ENCODE measurements at regions not wholly inside any gene's neighbourhood (a gene's known extent, or its start where the extent isn't known, plus 50 kb on each side); places are given as distances from the start of the nearest gene placed in this dataset.

DNA sequence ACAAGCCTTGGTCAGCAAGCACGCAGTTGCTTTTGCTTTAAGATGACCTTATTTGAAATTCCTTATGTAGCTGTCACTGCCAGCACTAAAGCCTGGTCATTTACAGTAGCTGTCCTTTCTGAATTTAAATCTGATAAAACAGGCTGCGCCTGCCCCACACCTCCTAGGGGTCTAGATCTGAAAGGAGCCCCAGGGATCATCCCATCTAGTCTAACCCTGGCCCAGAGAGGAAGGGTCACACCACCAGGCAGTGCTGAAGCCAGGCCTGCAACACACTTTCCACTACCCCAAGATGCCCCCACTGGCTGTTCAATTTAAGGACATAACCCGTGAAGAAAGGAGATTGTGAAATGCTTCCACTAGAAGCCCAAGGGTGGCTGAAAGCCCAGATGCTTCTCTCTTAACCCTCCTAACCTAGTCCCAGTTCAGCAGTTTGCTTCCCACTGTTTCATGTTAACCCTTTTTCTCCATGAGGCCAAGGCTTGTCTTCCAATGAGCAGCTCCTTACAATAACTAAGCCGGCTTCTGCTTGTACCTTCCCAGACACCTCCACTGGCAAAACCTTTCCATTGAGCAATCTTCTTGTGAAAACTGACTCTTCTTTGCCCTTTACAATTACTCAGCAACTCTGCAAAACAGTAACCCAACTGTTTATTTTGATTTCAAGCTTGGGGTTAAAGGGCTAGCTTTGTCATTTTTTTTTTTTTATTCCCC lies 198.9 kb upstream of the LPP start:
- no peak for DNase-seq (ENCODE audit: low spot score)

GRCh38 chr3:187955587-187955952 lies 198.4 kb upstream of the LPP start:
- no peak for DNase-seq (ENCODE audit: low spot score)

GRCh38 chr3:187957165-187957581 lies 196.8 kb upstream of the LPP start:
- DNase-seq (ENCODE audit: low spot score), result no peak

- DNase-seq (ENCODE audit: low spot score), result no peak
Observed at GRCh38 chr3:187957582-187957981, 196.4 kb upstream of the LPP start.

GRCh38 chr3:187958432-187959003 lies 195.4 kb upstream of the LPP start:
- no peak for DNase-seq (ENCODE audit: low spot score)

DNA sequence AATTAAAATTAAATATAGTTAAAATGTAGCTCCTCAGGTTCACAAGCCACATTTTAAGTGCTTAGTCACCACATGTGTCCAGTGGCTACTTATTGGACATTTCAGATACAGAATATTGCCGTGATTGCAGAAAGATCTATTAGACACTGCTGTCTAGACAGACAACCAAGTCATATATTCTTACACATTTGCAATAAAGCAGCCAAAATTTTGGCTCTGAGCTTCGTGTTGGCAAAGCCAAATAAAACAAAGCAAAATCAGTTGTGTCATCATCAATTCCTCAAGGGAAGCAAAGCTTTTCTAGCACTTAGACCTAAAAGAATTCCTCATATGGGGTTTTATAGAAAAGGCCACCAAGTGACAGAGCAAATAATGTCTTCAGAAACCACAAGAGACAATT lies 193.1 kb upstream of the LPP start:
- no peak for DNase-seq (ENCODE audit: low spot score)

GRCh38 chr3:187961366-187961765 lies 192.6 kb upstream of the LPP start:
- no peak for DNase-seq (ENCODE audit: low spot score)

DNA sequence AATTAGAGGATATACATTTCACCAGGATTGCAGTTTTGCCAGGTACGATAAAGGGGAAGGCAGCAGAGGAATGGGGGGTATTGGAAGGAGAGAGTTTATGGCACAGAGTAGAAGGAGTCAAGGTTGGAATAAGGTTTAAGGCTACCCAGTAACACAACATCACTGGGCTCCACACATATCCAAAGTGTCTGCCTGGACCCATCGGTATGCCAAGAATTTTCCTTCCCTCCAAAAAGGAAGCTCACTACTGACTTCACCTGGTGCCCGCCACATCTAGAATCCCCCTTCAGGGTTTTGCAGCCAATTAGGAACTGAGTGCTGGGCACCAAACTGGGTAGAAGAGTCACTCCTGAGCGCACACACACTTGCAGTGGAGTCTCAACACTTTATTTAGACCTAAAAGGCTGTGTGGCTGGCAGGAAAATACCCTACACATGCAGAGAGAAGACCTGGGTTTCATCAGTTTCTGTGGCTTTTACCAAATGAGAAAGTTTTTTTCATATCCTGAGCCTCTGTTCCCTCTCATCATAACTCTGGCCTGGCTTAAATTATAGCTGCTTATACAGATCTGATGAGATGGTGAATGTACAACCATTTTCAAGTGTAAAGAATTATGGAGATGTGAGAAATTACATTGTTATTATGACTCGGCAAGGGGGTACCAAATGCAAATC lies 190.8 kb upstream of the LPP start:
- DNase-seq (ENCODE audit: low spot score), result no peak

DNA sequence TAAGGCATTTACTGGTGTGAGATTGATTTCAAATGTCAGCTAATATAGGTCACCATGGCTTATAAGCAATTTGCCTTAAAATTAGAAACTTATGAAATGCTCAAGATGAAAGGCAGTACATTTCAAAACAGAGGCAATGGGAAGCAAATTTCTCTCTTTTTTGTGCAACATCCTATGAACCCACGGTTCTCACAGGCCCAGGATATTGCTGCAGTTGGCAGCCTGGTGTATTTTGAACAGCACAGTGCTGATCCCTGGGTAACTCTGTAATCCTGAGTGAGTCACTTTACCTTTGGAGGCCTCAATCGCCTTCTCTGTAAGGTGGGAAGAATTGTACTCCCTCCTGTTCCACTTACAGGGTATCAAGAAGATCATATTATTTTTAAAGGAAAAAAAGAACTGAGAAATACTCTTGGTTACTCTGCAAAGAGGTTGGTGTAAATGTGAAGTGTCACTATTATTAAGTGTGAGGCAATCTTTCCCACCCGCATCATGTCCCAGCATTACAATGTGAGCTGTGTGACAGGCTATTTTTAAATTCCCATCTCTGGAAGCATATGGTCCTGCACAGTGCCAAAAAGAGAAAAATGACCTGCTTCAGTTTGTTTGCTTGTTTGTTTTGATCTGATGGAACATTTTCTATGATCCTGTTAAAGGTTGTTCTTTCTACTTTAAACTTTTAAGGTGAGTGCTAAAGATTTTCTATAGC lies 190.1 kb upstream of the LPP start:
- DNase-seq (ENCODE audit: low spot score), result no peak

DNA sequence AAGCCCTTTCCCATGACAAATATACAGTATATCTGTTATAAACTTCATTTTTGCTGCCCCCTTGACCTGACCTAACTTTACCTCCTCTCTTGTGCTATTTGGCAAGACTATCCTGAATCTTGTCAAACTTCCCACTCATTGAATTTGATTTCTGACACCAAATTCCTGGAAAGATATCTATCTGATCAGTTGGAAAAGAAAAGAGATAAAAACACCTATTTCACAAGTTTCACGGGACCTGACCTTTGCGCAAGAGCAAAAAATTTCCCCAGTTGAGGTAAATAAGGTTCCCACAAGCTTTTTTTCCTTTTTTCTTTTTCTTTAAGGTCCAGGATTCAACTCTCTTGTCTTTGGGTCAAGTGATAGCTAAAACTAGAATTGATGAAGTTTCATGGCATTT lies 189.2 kb upstream of the LPP start:
- DNase-seq (ENCODE audit: low spot score), result no peak

GRCh38 chr3:187966096-187966495 lies 187.9 kb upstream of the LPP start:
- DNase-seq (ENCODE audit: low spot score), result no peak

GRCh38 chr3:187966636-187967406 lies 187.1 kb upstream of the LPP start:
- no peak for DNase-seq (ENCODE audit: low spot score)

GRCh38 chr3:187967993-187968392 lies 186.0 kb upstream of the LPP start:
- DNase-seq (ENCODE audit: low spot score), result no peak

DNA sequence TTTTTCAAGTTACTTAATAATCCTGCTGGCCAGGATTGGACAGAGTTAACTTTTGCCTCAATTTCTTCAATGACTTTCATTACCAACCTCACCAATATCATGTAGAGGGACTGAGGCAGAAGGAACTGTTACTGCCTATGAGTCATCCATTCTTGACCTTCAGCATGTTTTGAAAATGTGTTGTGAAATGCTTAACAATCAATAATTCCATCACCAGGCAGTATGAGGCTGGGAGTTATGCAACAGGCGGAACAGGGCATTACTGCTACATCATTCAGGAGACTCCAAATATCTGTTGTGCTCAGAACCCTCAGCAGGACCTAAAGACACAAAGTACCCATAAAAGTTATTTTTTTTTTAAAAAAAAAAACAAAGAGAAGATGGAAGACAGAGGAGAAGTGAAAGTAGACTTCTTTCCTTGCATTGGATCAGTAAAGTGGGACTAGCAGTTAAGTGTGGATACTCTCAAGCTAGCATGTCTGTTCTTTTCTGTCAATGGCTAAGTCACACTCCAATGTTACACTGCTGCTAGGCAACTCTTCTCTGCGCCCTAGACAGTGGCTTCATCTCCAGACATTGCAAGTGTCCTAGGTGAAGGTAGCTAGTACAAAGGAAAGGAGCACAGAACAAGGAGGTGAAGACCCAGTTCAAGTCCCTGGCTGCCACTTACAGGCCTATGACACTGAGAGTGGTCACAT lies 184.9 kb upstream of the LPP start:
- no peak for DNase-seq (ENCODE audit: low spot score)

DNA sequence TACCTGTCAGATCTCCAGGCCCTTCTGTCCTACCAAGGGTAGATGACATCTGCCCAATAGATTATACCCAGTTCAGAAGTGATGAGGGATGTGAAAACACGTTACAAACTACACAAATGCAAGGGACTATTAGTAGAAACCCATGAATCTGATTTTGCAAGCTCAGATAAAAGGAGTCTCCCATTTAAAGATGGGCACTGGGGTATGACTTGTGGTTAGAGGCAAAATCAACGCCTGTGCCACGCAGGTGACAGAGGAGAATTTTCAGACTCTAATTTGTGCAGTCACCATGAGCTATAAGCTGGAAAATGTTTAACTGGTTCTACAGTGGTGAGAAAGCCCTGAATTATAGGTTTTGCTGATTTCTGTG lies 184.4 kb upstream of the LPP start:
- DNase-seq (ENCODE audit: low spot score), result no peak

- DNase-seq (ENCODE audit: low spot score), result no peak
Observed at GRCh38 chr3:187970106-187970505, 183.9 kb upstream of the LPP start.

- DNase-seq (ENCODE audit: low spot score), result no peak
Observed at GRCh38 chr3:187971629-187972028, 182.3 kb upstream of the LPP start.

DNA sequence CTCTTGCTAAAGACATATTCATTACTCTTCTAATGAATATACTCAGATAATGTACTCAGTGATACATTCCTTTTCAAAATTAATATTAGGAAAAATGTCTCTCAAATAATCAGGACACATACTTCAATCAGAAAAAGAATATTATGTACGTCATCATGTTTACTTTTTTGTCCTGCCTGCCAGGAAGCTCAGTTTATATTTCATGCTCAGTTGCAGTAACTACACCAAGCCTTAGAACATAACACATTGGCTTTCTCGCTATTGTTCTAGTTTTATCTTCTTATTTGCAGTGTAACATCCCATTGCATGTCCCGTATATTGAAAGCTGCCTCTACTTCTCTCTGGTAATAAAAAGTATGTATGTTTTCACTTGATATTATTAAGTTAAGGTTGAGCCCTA lies 181.5 kb upstream of the LPP start:
- DNase-seq (ENCODE audit: low spot score), result no peak

DNA sequence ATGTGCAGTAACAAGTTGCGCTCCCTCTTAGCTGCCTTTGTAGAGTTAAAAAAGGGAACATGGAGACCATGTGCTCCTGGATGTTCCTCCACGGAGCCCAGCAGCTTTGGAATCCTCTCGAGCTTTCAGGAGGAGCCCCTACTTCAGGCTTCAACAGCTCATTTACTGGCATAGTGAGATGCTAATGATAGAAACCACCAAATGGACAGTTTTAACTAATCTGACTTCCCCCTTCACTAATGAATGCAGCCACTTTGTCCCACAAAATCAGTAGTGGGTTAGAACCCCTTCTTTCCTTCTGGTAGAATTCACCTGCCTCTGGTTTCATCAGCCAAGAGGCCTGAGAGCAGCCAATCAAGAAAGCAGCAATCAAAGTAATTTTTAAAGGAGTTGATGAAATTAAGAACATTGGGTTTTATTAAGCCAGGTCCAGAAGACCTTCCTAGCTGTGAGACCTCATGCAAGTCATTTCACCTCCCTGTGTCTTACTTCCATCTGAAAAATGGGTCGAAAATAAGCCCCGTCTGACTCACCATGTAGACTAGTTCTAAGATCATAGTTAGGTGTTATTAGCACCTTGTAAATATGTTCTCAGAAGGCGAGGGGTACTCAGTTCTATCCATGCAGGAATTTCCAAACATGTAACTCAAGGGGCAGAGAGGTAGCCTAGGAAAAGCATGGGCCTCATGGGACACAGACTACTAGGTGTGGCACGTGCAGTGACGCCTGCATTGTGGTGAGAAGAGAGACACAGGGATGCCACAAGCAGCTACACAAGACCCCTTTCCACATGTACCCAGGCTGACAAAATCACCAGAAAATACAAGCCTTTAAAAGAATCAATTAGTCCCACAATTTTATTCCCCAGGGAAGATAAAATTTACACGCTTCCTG lies 179.7 kb upstream of the LPP start:
- DNase-seq (ENCODE audit: low spot score), result no peak

DNA sequence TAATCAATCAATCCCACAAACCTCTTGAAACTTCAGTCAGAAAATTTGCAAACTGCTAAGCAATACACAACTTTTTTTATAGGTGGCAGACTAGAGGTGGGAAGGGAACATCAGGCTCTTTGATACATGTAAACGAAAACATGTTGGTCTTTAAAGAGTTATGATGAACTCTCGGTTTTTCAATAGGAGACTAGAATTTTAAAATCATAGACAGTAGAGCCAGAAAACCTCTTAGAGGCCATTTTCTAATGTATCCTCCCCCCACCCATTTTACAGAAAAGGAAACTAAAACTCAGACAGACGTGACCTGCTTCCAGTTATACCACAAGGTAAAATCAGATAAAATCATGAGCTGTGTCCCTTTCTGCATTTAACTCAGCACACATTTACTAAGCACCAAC lies 179.1 kb upstream of the LPP start:
- no peak for DNase-seq (ENCODE audit: low spot score)
